Activated CD8-positive, alpha-beta T cell treated with anti-CD3 and anti-CD28 coated beads, Interleukin-2, amount 10 ng/mL, durations not matched to agents 7 days and 5 days (primary cell): ENCODE measurements at regions not wholly inside any gene's neighbourhood (a gene's known extent, or its start where the extent isn't known, plus 50 kb on each side); places are given as distances from the start of the nearest gene placed in this dataset.

Experiments used
- ATAC-seq: fragments of 150-1000 bp; cut with Tn5 transposase; one replicate; pipeline ENCODE4 v1.10.0; 2021; ENCODE audit warnings: moderate library complexity
- CTCF ChIA-PET: fragments of 350-600 bp; sonication (Branson Sonifier 250); formaldehyde crosslinking; loops from one replicate; lab custom pipeline; 2021; ENCODE audit warnings: antibody characterized with exemption; lab: Charles Lee
- POLR2A ChIA-PET: fragments of 350-600 bp; sonication (Branson Sonifier 250); formaldehyde crosslinking; loops from one replicate; lab custom pipeline; 2021; ENCODE audit warnings: antibody characterized with exemption; lab: Charles Lee
- DNase-seq: peaks from one replicate; pipeline ENCODE4 v3.0.0-alpha.2; 2020
- H3K27ac Mint-ChIP-seq: one replicate; pipeline ENCODE4 v1.8.0; 2021; ENCODE audit warnings: mild to moderate bottlenecking, mixed read lengths
- H3K27me3 Mint-ChIP-seq: one replicate; pipeline ENCODE4 v1.8.0; 2021; ENCODE audit warnings: low read depth, mixed read lengths
- H3K36me3 Mint-ChIP-seq: one replicate; pipeline ENCODE4 v1.8.0; 2021; ENCODE audit warnings: low read depth, mixed read lengths
- H3K4me1 Mint-ChIP-seq: one replicate; pipeline ENCODE4 v1.8.0; 2021; ENCODE audit warnings: low read depth, mixed read lengths
- H3K4me3 Mint-ChIP-seq: one replicate; pipeline ENCODE4 v1.8.0; 2021; ENCODE audit warnings: mild to moderate bottlenecking, mixed read lengths
- H3K9me3 Mint-ChIP-seq: one replicate; pipeline ENCODE4 v1.8.0; 2022; ENCODE audit warnings: mixed read lengths; ENCODE audit not compliant: insufficient read depth

GRCh38 chr3:174336784-174337183 lies 522.4 kb upstream of the NAALADL2 start:
- CTCF ChIA-PET: no interaction called here
- no peak overlapping the region for H3K4me3 Mint-ChIP-seq
- H3K4me1 Mint-ChIP-seq: no peaks in the 10 kb centered on the region
- H3K27ac Mint-ChIP-seq: no peak overlapping the region
- no peaks in the 10 kb centered on the region for H3K27me3 Mint-ChIP-seq
- DNase-seq (no peak), ATAC-seq (no peak)
- H3K9me3 Mint-ChIP-seq: no peaks in the 10 kb centered on the region
- H3K36me3 Mint-ChIP-seq: no peaks in the 10 kb centered on the region
- POLR2A ChIA-PET: no interaction called here

GRCh38 chr3:174337227-174337626 lies 521.9 kb upstream of the NAALADL2 start:
- no peak for DNase-seq
- POLR2A ChIA-PET: no interaction called here
- no peak overlapping the region for H3K27ac Mint-ChIP-seq
- no peaks in the 10 kb centered on the region for H3K36me3 Mint-ChIP-seq
- no peak for ATAC-seq
- no peaks in the 10 kb centered on the region for H3K27me3 Mint-ChIP-seq
- H3K4me1 Mint-ChIP-seq: no peaks in the 10 kb centered on the region
- CTCF ChIA-PET: no interaction called here
- no peak overlapping the region for H3K4me3 Mint-ChIP-seq
- H3K9me3 Mint-ChIP-seq: no peaks in the 10 kb centered on the region

GRCh38 chr3:174340624-174341587 lies 518.2 kb upstream of the NAALADL2 start:
- POLR2A ChIA-PET: no interaction called here
- H3K4me1 Mint-ChIP-seq: no peaks in the 10 kb centered on the region
- H3K27me3 Mint-ChIP-seq: no peaks in the 10 kb centered on the region
- no peak for DNase-seq
- CTCF ChIA-PET: no interaction called here
- H3K27ac Mint-ChIP-seq: no peak overlapping the region
- no peaks in the 10 kb centered on the region for H3K36me3 Mint-ChIP-seq
- H3K4me3 Mint-ChIP-seq: no peak overlapping the region
- H3K9me3 Mint-ChIP-seq: no peaks in the 10 kb centered on the region
- no peak for ATAC-seq

GRCh38 chr3:174342171-174342570 lies 517.0 kb upstream of the NAALADL2 start:
- no peak for ATAC-seq
- no peaks in the 10 kb centered on the region for H3K9me3 Mint-ChIP-seq
- POLR2A ChIA-PET: no interaction called here
- no peak overlapping the region for H3K27ac Mint-ChIP-seq
- no peak for DNase-seq
- no peaks in the 10 kb centered on the region for H3K36me3 Mint-ChIP-seq
- no peak overlapping the region for H3K4me3 Mint-ChIP-seq
- CTCF ChIA-PET: no interaction called here
- H3K4me1 Mint-ChIP-seq: no peaks in the 10 kb centered on the region
- no peaks in the 10 kb centered on the region for H3K27me3 Mint-ChIP-seq

GRCh38 chr3:174342941-174343501 lies 516.1 kb upstream of the NAALADL2 start:
- ChIA-PET CTCF (interaction anchor here (0.6 kb wide), 1 partner anchor 1085 kb away, joined by 3 read pairs; no protein-coding TSS in a partner anchor), POLR2A (no interaction called here)
- H3K27ac Mint-ChIP-seq: no peak overlapping the region

GRCh38 chr3:174346141-174346540 lies 513.0 kb upstream of the NAALADL2 start:
- no peaks in the 10 kb centered on the region for H3K36me3 Mint-ChIP-seq
- no peak overlapping the region for H3K27ac Mint-ChIP-seq
- CTCF ChIA-PET: no interaction called here

More at GRCh38 chr3:174342941-174343501, 516.1 kb upstream of the NAALADL2 start:
- no peaks in the 10 kb centered on the region for H3K36me3 Mint-ChIP-seq
- no peaks in the 10 kb centered on the region for H3K27me3 Mint-ChIP-seq
- ATAC-seq: no peak
- H3K4me3 Mint-ChIP-seq: no peak overlapping the region
- DNase-seq: no peak
- no peaks in the 10 kb centered on the region for H3K9me3 Mint-ChIP-seq
- H3K4me1 Mint-ChIP-seq: no peaks in the 10 kb centered on the region

GRCh38 chr3:174346571-174346970 lies 512.6 kb upstream of the NAALADL2 start:
- POLR2A ChIA-PET: no interaction called here
- Mint-ChIP-seq H3K36me3 (no peaks in the 10 kb centered on the region), H3K27ac (no peak overlapping the region), H3K4me3 (no peak overlapping the region), H3K9me3 (no peaks in the 10 kb centered on the region), H3K27me3 (no peaks in the 10 kb centered on the region), H3K4me1 (no peaks in the 10 kb centered on the region)
- no peak for DNase-seq
- CTCF ChIA-PET: no interaction called here
- ATAC-seq: no peak

More at GRCh38 chr3:174346141-174346540, 513.0 kb upstream of the NAALADL2 start:
- no peaks in the 10 kb centered on the region for H3K27me3 Mint-ChIP-seq
- no peak overlapping the region for H3K4me3 Mint-ChIP-seq
- ATAC-seq (no peak), DNase-seq (no peak)
- POLR2A ChIA-PET: no interaction called here
- H3K9me3 Mint-ChIP-seq: no peaks in the 10 kb centered on the region
- H3K4me1 Mint-ChIP-seq: no peaks in the 10 kb centered on the region

- H3K27me3 Mint-ChIP-seq: no peaks in the 10 kb centered on the region
- POLR2A ChIA-PET: interaction anchor here (0.5 kb wide), 1 partner anchor 22 kb away, joined by 3 read pairs; no protein-coding TSS in a partner anchor
- no peaks in the 10 kb centered on the region for H3K4me1 Mint-ChIP-seq
- no peak overlapping the region for H3K27ac Mint-ChIP-seq
- no peaks in the 10 kb centered on the region for H3K36me3 Mint-ChIP-seq
- CTCF ChIA-PET: no interaction called here
- DNase-seq (no peak), ATAC-seq (no peak)
- H3K9me3 Mint-ChIP-seq: no peaks in the 10 kb centered on the region
- no peak overlapping the region for H3K4me3 Mint-ChIP-seq
Observed at GRCh38 chr3:174347474-174348138, 511.5 kb upstream of the NAALADL2 start.

- Mint-ChIP-seq H3K4me1 (no peaks in the 10 kb centered on the region), H3K27me3 (no peaks in the 10 kb centered on the region), H3K9me3 (no peaks in the 10 kb centered on the region), H3K4me3 (no peak overlapping the region), H3K36me3 (no peaks in the 10 kb centered on the region), H3K27ac (no peak overlapping the region)
- CTCF ChIA-PET: no interaction called here
- no peak for DNase-seq
- no peak for ATAC-seq
- POLR2A ChIA-PET: no interaction called here
Observed at GRCh38 chr3:174352227-174352626, 506.9 kb upstream of the NAALADL2 start.

- Mint-ChIP-seq H3K4me3 (no peak overlapping the region), H3K9me3 (no peaks in the 10 kb centered on the region), H3K36me3 (no peaks in the 10 kb centered on the region), H3K27ac (no peak overlapping the region), H3K4me1 (no peaks in the 10 kb centered on the region), H3K27me3 (no peaks in the 10 kb centered on the region)
- no peak for ATAC-seq
- POLR2A ChIA-PET: no interaction called here
- CTCF ChIA-PET: no interaction called here
- DNase-seq: no peak
Observed at GRCh38 chr3:174355505-174355904, 503.6 kb upstream of the NAALADL2 start.

- Mint-ChIP-seq H3K27ac (no peak overlapping the region), H3K36me3 (no peaks in the 10 kb centered on the region), H3K27me3 (no peaks in the 10 kb centered on the region), H3K9me3 (no peaks in the 10 kb centered on the region), H3K4me1 (no peaks in the 10 kb centered on the region), H3K4me3 (no peak overlapping the region)
- ATAC-seq (no peak), DNase-seq (no peak)
- POLR2A ChIA-PET: no interaction called here
- CTCF ChIA-PET: no interaction called here
Observed at GRCh38 chr3:174356596-174356995, 502.5 kb upstream of the NAALADL2 start.

- no peaks in the 10 kb centered on the region for H3K36me3 Mint-ChIP-seq
Observed at GRCh38 chr3:174358252-174358651, 500.9 kb upstream of the NAALADL2 start.

More at GRCh38 chr3:174358252-174358651, 500.9 kb upstream of the NAALADL2 start:
- CTCF ChIA-PET: no interaction called here
- DNase-seq: no peak
- H3K4me1 Mint-ChIP-seq: no peaks in the 10 kb centered on the region
- H3K9me3 Mint-ChIP-seq: no peaks in the 10 kb centered on the region
- H3K27ac Mint-ChIP-seq: no peak overlapping the region
- no peak for ATAC-seq
- no peak overlapping the region for H3K4me3 Mint-ChIP-seq
- H3K27me3 Mint-ChIP-seq: no peaks in the 10 kb centered on the region
- POLR2A ChIA-PET: no interaction called here
